Body of pancreas (tissue), 4 donors: ENCODE measurements at regions not wholly inside any gene's neighbourhood (a gene's known extent, or its start where the extent isn't known, plus 50 kb on each side); places are given as distances from the start of the nearest gene placed in this dataset.

Experiments used
- ATAC-seq: fragments of 150-250 bp; one replicate; pipeline ENCODE4 v1.9.1; 2016
- DNase-seq, 4 donors: peaks; one replicate each; pipeline ENCODE4 v3.0.0-alpha.2; 2019
- H3K27ac ChIP-seq, 4 donors: fragments of 200-600 bp; sonication (generic); 1 replicate in 3 of 4; 2 replicates in 1 of 4; pipeline versions ENCODE4 v1.5.1 to v1.6.1; 2016 to 2019; ENCODE audit warnings: mild to moderate bottlenecking in 1 of 4, mixed read lengths in 1 of 4, moderate library complexity in 1 of 4
- H3K27me3 ChIP-seq, 2 donors: fragments of 200-600 bp; sonication (generic); one replicate each; pipeline ENCODE4 v1.6.0; 2016; ENCODE audit warnings: mild to moderate bottlenecking in 1 of 2
- H3K36me3 ChIP-seq, 2 donors: fragments of 200-600 bp; sonication (generic); replicated peaks in 1 of 2; 2 replicates each; pipeline ENCODE4 v1.5.1; 2016; ENCODE audit warnings: low read depth in 2 of 2; ENCODE audit not compliant: insufficient read depth in 1 of 2
- H3K4me1 ChIP-seq: fragments of 200-600 bp; sonication (generic); one replicate; pipeline ENCODE4 v1.6.0; 2016
- H3K4me3 ChIP-seq, 2 donors: fragments of 200-600 bp; sonication (generic); 1 replicate in 1 of 2; 2 replicates in 1 of 2; pipeline ENCODE4 v1.5.1; 2016 to 2019
- H3K9me3 ChIP-seq, 3 donors: fragments of 200-600 bp; sonication (generic); 1 replicate in 2 of 3; 2 replicates in 1 of 3; pipeline ENCODE4 v1.5.1; 2016
- POLR2A ChIP-seq, 3 donors: fragments of 450-650 bp; IDR thresholded peaks; one replicate each; pipeline ENCODE4 v1.6.1; 2016; ENCODE audit warnings: antibody characterized with exemption in 3 of 3, mild to moderate bottlenecking in 2 of 3
- WGBS, 2 donors: methylation state at CpG; one replicate each; pipeline ENCODE4 v1.1.5; 2017; 5-methylcytosine and 5-hydroxymethylcytosine counted together
- intact Hi-C: fragments of 100-400 bp; cut with DNase I; formaldehyde crosslinking; loops from one replicate; pipeline ENCODE4 v1.15.1; 2023
- TF ChIP-seq, protein P1 (sequence below), 7 experiments: fragments of 450-650 bp in 4 of 7; fragments of 200-600 bp in 3 of 7; sonication (generic) in 3 of 7; IDR thresholded peaks; one replicate each; pipeline ENCODE4 v1.5.1; 2016 to 2019; ENCODE audit warnings: antibody characterized with exemption in 7 of 7

DNA sequence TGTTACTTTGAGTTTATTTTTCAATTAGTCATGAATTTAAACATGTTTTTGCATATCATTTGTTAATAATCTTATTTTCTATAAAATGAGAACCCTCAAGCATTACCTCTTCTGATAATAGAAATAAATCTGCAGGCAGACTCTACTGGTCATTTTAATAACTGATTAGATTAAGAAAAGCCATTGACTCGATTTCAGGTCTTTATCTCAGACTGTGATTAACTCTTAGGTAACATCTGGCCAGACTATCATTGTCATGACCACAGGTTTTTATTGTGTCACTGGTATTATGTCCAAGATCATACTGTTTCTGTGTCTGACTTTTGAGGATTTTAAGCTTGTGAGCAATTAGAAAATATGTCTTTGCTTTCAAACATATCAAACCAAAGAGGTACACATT is 83.6 kb upstream of the SLC13A1 start:
- no peak for ATAC-seq
- no peak overlapping the region for H3K4me3 ChIP-seq
- no peak overlapping the region for H3K27ac ChIP-seq
- TF ChIP-seq, protein P1, sequence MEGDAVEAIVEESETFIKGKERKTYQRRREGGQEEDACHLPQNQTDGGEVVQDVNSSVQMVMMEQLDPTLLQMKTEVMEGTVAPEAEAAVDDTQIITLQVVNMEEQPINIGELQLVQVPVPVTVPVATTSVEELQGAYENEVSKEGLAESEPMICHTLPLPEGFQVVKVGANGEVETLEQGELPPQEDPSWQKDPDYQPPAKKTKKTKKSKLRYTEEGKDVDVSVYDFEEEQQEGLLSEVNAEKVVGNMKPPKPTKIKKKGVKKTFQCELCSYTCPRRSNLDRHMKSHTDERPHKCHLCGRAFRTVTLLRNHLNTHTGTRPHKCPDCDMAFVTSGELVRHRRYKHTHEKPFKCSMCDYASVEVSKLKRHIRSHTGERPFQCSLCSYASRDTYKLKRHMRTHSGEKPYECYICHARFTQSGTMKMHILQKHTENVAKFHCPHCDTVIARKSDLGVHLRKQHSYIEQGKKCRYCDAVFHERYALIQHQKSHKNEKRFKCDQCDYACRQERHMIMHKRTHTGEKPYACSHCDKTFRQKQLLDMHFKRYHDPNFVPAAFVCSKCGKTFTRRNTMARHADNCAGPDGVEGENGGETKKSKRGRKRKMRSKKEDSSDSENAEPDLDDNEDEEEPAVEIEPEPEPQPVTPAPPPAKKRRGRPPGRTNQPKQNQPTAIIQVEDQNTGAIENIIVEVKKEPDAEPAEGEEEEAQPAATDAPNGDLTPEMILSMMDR (IDR thresholded peaks at IDR 0.05): no peak
- TF ChIP-seq POLR2A (IDR thresholded peaks at IDR 0.05): no peak
- no peak for DNase-seq
- WGBS, 2 donors: 10 to 14% methylated on average over 1 of the region's 1 CpG
- intact Hi-C loops: no loop called here
- H3K27me3 ChIP-seq: no peaks in the 10 kb centered on the region
- H3K4me1 ChIP-seq: no peaks in the 10 kb centered on the region
- H3K36me3 ChIP-seq: no peaks in the 10 kb centered on the region
- H3K9me3 ChIP-seq: no peaks in the 10 kb centered on the region

DNA sequence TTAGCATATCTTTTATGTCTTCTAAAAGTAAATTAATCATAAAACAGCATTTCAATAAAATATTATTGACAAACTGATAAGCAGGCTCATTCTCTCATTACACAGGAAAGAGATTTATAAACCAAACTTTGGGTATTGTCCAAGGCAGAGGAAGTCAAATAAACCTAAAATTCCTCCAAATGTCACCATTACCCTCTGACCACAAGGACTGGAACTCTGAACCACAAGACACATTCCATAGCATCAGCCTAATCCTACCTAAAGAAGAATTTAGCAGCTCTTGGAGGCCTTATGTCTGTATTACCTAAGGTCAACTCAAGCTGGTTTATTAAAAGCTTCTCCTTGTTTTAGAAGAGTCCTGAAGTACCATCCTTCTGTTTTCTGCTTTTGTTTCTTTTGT is 82.4 kb upstream of the SLC13A1 start:
- H3K4me1 ChIP-seq: no peaks in the 10 kb centered on the region
- H3K4me3 ChIP-seq: no peak overlapping the region
- no peaks in the 10 kb centered on the region for H3K36me3 ChIP-seq
- intact Hi-C loops: no loop called here
- H3K9me3 ChIP-seq: no peaks in the 10 kb centered on the region
- no peak for TF ChIP-seq POLR2A (IDR thresholded peaks at IDR 0.05)
- TF ChIP-seq, protein P1 (IDR thresholded peaks at IDR 0.05): no peak
- no peaks in the 10 kb centered on the region for H3K27me3 ChIP-seq
- DNase-seq (no peak), ATAC-seq (no peak)
- H3K27ac ChIP-seq: no peak overlapping the region

DNA sequence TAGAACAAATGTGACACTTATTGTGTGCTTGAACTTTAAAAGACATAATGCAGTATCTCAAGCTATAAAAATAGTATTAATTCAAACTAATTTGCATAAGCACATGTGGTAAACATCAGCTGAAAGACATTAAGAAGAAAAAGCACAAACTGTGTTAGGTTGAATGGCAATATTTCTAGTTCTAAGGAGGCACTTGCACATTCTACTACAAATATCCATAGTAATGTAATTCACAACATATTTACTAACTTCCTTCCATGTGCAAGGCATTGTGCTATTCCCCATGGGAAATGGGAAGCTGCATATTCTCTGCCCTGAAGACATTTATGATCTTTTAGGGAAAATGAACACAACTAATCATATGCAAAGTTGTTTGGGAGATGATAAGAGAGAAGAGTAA is 80.2 kb upstream of the SLC13A1 start:
- no peak for DNase-seq
- Histone ChIP-seq H3K27ac (no peak overlapping the region), H3K4me3 (no peak overlapping the region), H3K9me3 (no peaks in the 10 kb centered on the region), H3K36me3 (no peaks in the 10 kb centered on the region), H3K4me1 (no peaks in the 10 kb centered on the region), H3K27me3 (no peaks in the 10 kb centered on the region)
- no peak for ATAC-seq
- intact Hi-C loops: no loop called here
- TF ChIP-seq, protein P1 (IDR thresholded peaks at IDR 0.05): no peak
- no peak for TF ChIP-seq POLR2A (IDR thresholded peaks at IDR 0.05)

DNA sequence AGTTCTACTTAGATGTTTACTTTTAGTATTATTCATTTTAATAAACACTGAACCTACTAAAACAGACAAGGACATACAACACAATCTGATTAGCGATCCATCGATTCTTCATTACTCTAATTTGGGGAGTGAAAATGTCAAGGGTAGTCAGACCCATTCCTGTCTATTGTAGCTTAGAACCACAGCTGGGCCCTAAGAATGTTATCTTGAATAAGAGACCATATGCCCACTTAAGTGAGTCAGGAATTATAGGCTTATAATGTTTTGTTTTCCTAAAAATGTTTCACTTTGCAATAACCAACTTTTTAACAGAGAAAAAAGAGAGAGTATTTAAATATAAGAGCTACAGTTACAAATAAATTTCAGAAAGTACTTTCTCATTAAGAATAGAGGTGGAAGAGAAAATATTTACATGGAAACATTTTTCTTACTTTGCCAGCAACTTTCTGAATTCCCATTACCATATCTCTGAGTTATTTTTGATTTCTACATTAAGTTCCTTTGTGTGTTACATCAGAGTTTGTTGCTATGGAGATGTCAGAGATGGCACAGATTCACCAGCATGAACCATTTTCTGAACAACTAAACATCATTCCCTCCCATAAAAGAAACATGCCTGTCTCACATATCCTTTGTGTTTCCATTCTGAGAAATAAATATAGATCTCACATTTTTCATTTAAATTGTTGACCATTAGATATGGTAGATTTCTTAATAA is 75.4 kb upstream of the SLC13A1 start:
- 91 to 100% methylated on average over 2 of the region's 2 CpGs for WGBS, 2 donors
- DNase-seq (no peak), ATAC-seq (no peak)
- intact Hi-C loops: no loop called here
- no peak for TF ChIP-seq POLR2A (IDR thresholded peaks at IDR 0.05)
- TF ChIP-seq, protein P1 (IDR thresholded peaks at IDR 0.05): no peak
- no peaks in the 10 kb centered on the region for H3K27me3 ChIP-seq
- H3K4me1 ChIP-seq: no peaks in the 10 kb centered on the region
- H3K36me3 ChIP-seq: no peaks in the 10 kb centered on the region
- no peak overlapping the region for H3K27ac ChIP-seq
- H3K4me3 ChIP-seq: no peak overlapping the region
- no peaks in the 10 kb centered on the region for H3K9me3 ChIP-seq

DNA sequence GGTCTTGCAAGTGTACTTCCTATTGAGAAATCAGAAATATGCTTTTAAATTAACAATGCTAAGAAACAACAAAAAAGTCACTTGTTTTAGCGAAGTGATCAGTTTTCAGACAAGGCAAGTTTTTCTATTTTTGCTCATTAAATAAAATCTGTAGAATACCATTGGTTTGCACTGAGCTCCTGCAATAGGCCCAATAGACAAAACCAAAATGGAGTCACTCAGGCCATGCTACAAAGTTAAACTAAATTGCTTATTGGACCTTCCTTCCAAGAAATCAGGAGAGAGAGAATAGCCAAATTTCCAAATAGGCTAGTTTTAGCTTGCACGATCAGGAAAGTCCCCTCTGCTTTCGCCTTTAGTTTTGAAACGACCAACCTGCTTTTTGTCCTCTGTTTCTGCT is 73.4 kb upstream of the SLC13A1 start:
- DNase-seq: no peak

More for the DNA sequence above, 73.4 kb upstream of the SLC13A1 start:
- Histone ChIP-seq H3K9me3 (no peaks in the 10 kb centered on the region), H3K4me1 (no peaks in the 10 kb centered on the region), H3K27ac (no peak overlapping the region), H3K4me3 (no peak overlapping the region), H3K27me3 (no peaks in the 10 kb centered on the region), H3K36me3 (no peaks in the 10 kb centered on the region)
- no peak for ATAC-seq
- intact Hi-C loops: no loop called here
- WGBS, 2 donors: 88 to 91% methylated on average over 4 of the region's 4 CpGs
- no peak for TF ChIP-seq POLR2A (IDR thresholded peaks at IDR 0.05)
- TF ChIP-seq, protein P1 (IDR thresholded peaks at IDR 0.05): no peak
